ENCODE measurements at regions not wholly inside any gene's neighbourhood (a gene's known extent, or its start where the extent isn't known, plus 50 kb on each side); places are given as distances from the start of the nearest gene placed in this dataset.
A peak's percentile ranks its signal among the peaks of the same experiment; 100 is the strongest.

- no peak for TF ChIP-seq REST (IDR thresholded peaks at IDR 0.05; ENCODE audit: borderline replicate concordance)
- no peak for TF ChIP-seq SMC3 (conservative IDR thresholded peaks at IDR 0.05; ENCODE audit: poor library complexity)
- no peak for TF ChIP-seq EZH2 (IDR thresholded peaks at IDR 0.05; ENCODE audit: borderline replicate concordance, insufficient read depth, low read length, poor library complexity, severe bottlenecking)
These were observed 113.0 kb upstream of the VAMP7 start (continued) for GRCh38 chrX:155767876-155768769.

- H2AFZ ChIP-seq (ENCODE audit: low read depth, low read length), result peak overlapping the region; percentile 34
- H3K9ac ChIP-seq (ENCODE audit: low read length), result peak overlapping the region; percentile 70
These were observed 113.9 kb upstream of the VAMP7 start for GRCh38 chrX:155767051-155767875.

More at GRCh38 chrX:155767051-155767875, 113.9 kb upstream of the VAMP7 start:
- Histone ChIP-seq H3K27ac (ENCODE audit: low read length) (peak overlapping the region; percentile 92), H3F3A (ENCODE audit: insufficient read depth, low read length, poor library complexity, severe bottlenecking) (no peaks in the 10 kb centered on the region), H3K4me3 (ENCODE audit: low read length) (peak overlapping the region; percentile 61), H3K9me2 (ENCODE audit: insufficient read depth, low read length) (no peaks in the 10 kb centered on the region), H3K79me2 (replicated peaks; ENCODE audit: insufficient read depth, low read length) (no peaks in the 10 kb centered on the region), H4K20me1 (ENCODE audit: insufficient read depth) (no peaks in the 10 kb centered on the region), H3K9me3 (ENCODE audit: low read length) (no peaks in the 10 kb centered on the region), H3K4me2 (ENCODE audit: low read length) (no peak overlapping the region), H3K27me3 (ENCODE audit: insufficient read depth, low read depth, low read length) (no peaks in the 10 kb centered on the region), H3K36me3 (ENCODE audit: insufficient read depth, low read length) (no peaks in the 10 kb centered on the region)
- peak; percentile 80 for TF ChIP-seq POLR2AphosphoS5 (IDR thresholded peaks at IDR 0.05)
- peak; percentile 20 for TF ChIP-seq MXI1 (conservative IDR thresholded peaks at IDR 0.05; ENCODE audit: poor library complexity, severe bottlenecking)
- no peak for TF ChIP-seq REST (IDR thresholded peaks at IDR 0.05; ENCODE audit: borderline replicate concordance)
- TF ChIP-seq RAD21 (conservative IDR thresholded peaks at IDR 0.05), result peak; percentile 43
- TF ChIP-seq EZH2 (IDR thresholded peaks at IDR 0.05; ENCODE audit: borderline replicate concordance, insufficient read depth, low read length, poor library complexity, severe bottlenecking), result no peak
- TF ChIP-seq SMC3 (conservative IDR thresholded peaks at IDR 0.05; ENCODE audit: poor library complexity), result no peak
- TF ChIP-seq CTCF (IDR thresholded peaks at IDR 0.05; ENCODE audit: poor library complexity, severe bottlenecking), result no peak
- peak; percentile 45 for TF ChIP-seq EP300 (conservative IDR thresholded peaks at IDR 0.05; ENCODE audit: poor library complexity, severe bottlenecking)
- TF ChIP-seq TAF1 (IDR thresholded peaks at IDR 0.05; ENCODE audit: low read depth), result peak; percentile 44
